HG02763 (cell line): ENCODE measurements at regions not wholly inside any gene's neighbourhood (a gene's known extent, or its start where the extent isn't known, plus 50 kb on each side); places are given as distances from the start of the nearest gene placed in this dataset.

Experiments used
- ATAC-seq: cut with Tn5 transposase; IDR thresholded peaks from one replicate; pipeline ENCODE4 v1.9.1; 2021; ENCODE audit warnings: mild to moderate bottlenecking, moderate library complexity; ENCODE audit not compliant: unreplicated experiment

GRCh38 chr5:69042915-69043654 lies 50.7 kb upstream of the SLC30A5 start:
- peak; percentile 92 for ATAC-seq

GRCh38 chr5:69043655-69043996 lies 50.2 kb upstream of the SLC30A5 start:
- ATAC-seq = no peak
